Calu3 (cell line): ENCODE measurements at regions not wholly inside any gene's neighbourhood (a gene's known extent, or its start where the extent isn't known, plus 50 kb on each side); places are given as distances from the start of the nearest gene placed in this dataset.

Experiments used
- BruUV-seq: library from RNA; stranded (reverse); fragments of 400-500 nt; replicated peaks from 2 replicates; lab custom pipeline; 2021; lab: Mats Ljungman, UMichigan
- CTCF ChIA-PET: fragments of 300-600 bp; sonication (Branson Sonifier 250); formaldehyde crosslinking; loops from one replicate; lab custom pipeline; 2022; ENCODE audit warnings: antibody characterized with exemption; lab: Charles Lee
- DNase-seq: peaks from one replicate; pipeline ENCODE4 v3.0.0; 2022
- H3K27ac Mint-ChIP-seq: one replicate; pipeline ENCODE4 v1.8.0; 2022; ENCODE audit warnings: mixed read lengths; ENCODE audit not compliant: unreplicated experiment
- H3K27me3 Mint-ChIP-seq: one replicate; pipeline ENCODE4 v1.8.0; 2022; ENCODE audit warnings: mixed read lengths; ENCODE audit not compliant: unreplicated experiment
- H3K36me3 Mint-ChIP-seq: one replicate; pipeline ENCODE4 v1.8.0; 2022; ENCODE audit warnings: mild to moderate bottlenecking, moderate library complexity, mixed read lengths; ENCODE audit not compliant: insufficient read depth, unreplicated experiment
- H3K4me1 Mint-ChIP-seq: one replicate; pipeline ENCODE4 v1.8.0; 2022; ENCODE audit warnings: mild to moderate bottlenecking, low read depth, mixed read lengths; ENCODE audit not compliant: unreplicated experiment
- H3K4me3 Mint-ChIP-seq: one replicate; pipeline ENCODE4 v1.8.0; 2022; ENCODE audit warnings: mild to moderate bottlenecking, low read depth, moderate library complexity, mixed read lengths; ENCODE audit not compliant: unreplicated experiment
- H3K9me3 Mint-ChIP-seq: one replicate; pipeline ENCODE4 v1.8.0; 2022; ENCODE audit warnings: low read depth, mixed read lengths; ENCODE audit not compliant: unreplicated experiment
- intact Hi-C: fragments of 100-400 bp; cut with micrococcal nuclease; formaldehyde crosslinking; loops from one replicate; pipeline ENCODE4 v1.10.0; 2022; ENCODE audit not compliant: unreplicated experiment
- TF ChIP-seq, protein P1 (sequence below): fragments of 200-600 bp; IDR thresholded peaks from one replicate; pipeline ENCODE4 v1.8.0; 2022; ENCODE audit warnings: antibody characterized with exemption; ENCODE audit not compliant: unreplicated experiment

DNA sequence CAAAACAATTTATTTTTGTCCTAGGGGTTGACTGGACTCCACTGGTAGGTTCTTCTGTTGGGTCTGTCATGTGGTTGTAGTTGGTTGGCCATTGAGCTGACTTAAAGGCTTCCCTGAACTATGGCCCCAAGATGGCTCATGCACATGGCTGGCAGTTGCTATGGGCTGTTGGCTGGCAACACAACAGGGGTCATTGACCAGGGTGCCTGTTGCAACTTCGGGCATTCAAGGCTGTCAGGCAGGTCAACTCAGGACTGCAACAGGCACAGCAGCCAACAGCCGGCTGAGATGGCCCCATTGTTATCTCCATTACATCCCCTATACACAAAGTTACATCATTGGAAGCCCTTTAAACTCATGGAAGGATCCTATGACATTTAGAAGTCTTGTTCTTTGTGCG lies 109.7 kb upstream of the CPEB2 start:
- Mint-ChIP-seq H3K27ac (no peak overlapping the region), H3K9me3 (no peaks in the 10 kb centered on the region), H3K36me3 (no peaks in the 10 kb centered on the region), H3K4me1 (no peaks in the 10 kb centered on the region), H3K4me3 (no peak overlapping the region), H3K27me3 (peaks cover 7% of the 10 kb centered on the region)
- no TSS peak for BruUV-seq
- CTCF ChIA-PET = no interaction called here
- intact Hi-C loops = no loop called here
- no peak for DNase-seq
- TF ChIP-seq, protein P1, sequence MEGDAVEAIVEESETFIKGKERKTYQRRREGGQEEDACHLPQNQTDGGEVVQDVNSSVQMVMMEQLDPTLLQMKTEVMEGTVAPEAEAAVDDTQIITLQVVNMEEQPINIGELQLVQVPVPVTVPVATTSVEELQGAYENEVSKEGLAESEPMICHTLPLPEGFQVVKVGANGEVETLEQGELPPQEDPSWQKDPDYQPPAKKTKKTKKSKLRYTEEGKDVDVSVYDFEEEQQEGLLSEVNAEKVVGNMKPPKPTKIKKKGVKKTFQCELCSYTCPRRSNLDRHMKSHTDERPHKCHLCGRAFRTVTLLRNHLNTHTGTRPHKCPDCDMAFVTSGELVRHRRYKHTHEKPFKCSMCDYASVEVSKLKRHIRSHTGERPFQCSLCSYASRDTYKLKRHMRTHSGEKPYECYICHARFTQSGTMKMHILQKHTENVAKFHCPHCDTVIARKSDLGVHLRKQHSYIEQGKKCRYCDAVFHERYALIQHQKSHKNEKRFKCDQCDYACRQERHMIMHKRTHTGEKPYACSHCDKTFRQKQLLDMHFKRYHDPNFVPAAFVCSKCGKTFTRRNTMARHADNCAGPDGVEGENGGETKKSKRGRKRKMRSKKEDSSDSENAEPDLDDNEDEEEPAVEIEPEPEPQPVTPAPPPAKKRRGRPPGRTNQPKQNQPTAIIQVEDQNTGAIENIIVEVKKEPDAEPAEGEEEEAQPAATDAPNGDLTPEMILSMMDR = no peak

DNA sequence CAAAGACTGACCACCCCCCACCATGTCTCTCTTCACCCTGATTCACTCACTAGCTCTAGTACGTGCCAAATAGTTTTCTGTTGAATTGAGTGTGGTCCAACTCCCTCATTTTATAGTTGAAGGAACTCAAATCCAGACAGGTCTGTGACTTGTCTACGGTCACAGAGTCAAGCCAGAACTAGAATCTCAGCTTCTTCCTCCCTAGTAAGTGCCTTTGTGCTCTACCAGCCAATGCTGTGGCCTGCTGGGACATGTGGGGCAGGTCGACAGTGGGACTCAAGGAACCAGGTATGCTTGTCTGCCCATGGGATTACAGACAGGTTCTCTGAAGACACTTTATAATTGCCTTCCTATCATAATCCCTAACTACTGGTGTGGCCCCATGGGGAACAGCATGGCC lies 108.6 kb upstream of the CPEB2 start:
- H3K27me3 Mint-ChIP-seq = peaks cover 19% of the 10 kb centered on the region
- intact Hi-C loops = no loop called here
- TF ChIP-seq, protein P1 = no peak
- H3K36me3 Mint-ChIP-seq = no peaks in the 10 kb centered on the region
- H3K4me1 Mint-ChIP-seq = no peaks in the 10 kb centered on the region
- CTCF ChIA-PET = no interaction called here
- peaks cover 4% of the 10 kb centered on the region for H3K9me3 Mint-ChIP-seq
- H3K27ac Mint-ChIP-seq = no peak overlapping the region
- no peak overlapping the region for H3K4me3 Mint-ChIP-seq
- DNase-seq = no peak
- no TSS peak for BruUV-seq

DNA sequence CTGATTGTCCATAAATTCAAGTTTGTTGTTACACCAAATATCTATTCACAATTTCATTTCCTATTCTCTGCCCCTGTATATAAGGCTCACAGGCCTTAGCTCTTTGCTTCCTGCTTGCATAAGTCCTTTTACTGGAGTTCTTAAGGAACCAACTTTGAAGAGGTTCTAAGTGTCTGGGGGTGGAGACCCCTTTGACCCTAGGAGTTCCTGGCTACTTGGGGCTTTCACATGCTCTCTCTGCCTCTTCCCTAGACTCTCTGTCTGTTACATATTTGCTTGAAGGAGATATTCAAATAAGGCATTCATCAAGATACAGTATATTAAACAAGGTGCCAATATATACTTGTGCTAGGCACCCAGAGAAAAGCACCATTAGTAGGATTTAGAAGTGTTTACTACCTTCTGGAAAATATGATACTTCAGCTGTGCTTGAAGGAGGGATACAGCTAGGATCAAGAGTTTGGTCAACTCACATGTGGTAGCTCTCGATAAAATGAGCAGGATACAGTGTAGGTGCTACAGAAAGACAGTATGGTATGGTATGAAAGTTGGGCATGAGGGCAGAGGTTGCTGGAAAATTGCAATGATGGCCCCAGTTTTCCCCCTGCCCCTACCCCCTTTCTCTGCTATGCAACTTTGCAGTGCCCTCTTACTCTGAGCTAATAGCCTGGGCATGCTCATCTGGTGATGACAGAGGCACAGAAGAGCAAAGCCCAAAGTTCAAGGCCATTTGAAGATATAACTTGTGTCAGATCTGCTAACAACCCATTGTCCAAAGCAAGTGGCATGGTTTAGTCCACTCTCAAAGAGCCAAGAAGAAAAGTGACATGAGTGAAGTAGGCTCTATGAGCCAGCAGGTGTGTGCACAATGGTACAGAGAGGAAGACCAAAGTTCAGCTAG lies 107.6 kb upstream of the CPEB2 start:
- no peak for DNase-seq
- Mint-ChIP-seq H3K4me1 (no peaks in the 10 kb centered on the region), H3K4me3 (no peak overlapping the region), H3K36me3 (no peaks in the 10 kb centered on the region), H3K27ac (no peak overlapping the region), H3K9me3 (peaks cover 4% of the 10 kb centered on the region), H3K27me3 (peaks cover 20% of the 10 kb centered on the region)
- intact Hi-C loops = no loop called here
- TF ChIP-seq, protein P1 = no peak
- BruUV-seq = no TSS peak
- CTCF ChIA-PET = no interaction called here

DNA sequence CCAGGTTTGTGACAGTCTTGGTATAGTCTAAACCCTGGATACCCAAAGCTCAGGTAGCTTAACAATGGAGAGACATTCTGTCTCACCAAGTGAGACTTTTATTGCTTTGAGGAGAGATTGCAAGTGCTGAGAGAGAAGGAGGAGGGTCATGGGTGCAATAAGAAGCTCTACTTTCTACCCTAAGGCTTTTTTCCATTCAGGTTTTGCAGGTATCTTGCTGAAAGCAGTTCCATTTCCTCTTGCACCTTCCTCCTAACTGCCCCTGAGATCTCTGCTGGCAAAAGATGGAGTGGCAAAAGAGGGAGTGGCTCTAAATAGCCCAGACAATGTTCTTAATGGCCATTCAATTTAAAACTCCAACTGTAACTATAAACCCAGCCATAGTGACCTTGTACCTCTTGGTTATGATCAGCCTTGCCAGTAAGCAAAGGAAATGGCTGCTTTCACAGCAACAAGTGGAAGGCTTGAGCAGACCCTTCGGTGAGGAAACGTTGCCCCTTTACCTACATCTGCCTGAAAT lies 105.6 kb upstream of the CPEB2 start:
- Mint-ChIP-seq H3K4me3 (no peak overlapping the region), H3K27me3 (peaks cover 20% of the 10 kb centered on the region), H3K27ac (no peak overlapping the region), H3K4me1 (no peaks in the 10 kb centered on the region), H3K9me3 (peaks cover 4% of the 10 kb centered on the region), H3K36me3 (no peaks in the 10 kb centered on the region)
- TF ChIP-seq, protein P1 = no peak
- intact Hi-C loops = no loop called here
- no TSS peak for BruUV-seq
- no peak for DNase-seq
- CTCF ChIA-PET = no interaction called here
